ENCODE measurements at regions not wholly inside any gene's neighbourhood (a gene's known extent, or its start where the extent isn't known, plus 50 kb on each side); places are given as distances from the start of the nearest gene placed in this dataset.

GRCh38 chr1:185474440-185475149 lies 157.6 kb upstream of the IVNS1ABP start:
- no peaks in the 10 kb centered on the region for H3K27me3 ChIP-seq
- 81 to 89% (median 82%) methylated on average over 2 of the region's 2 CpGs for WGBS, 3 donors
- TF ChIP-seq POLR2A (IDR thresholded peaks at IDR 0.05) (no peak), EP300 (IDR thresholded peaks at IDR 0.05) (no peak), CTCF (IDR thresholded peaks at IDR 0.05) (no peak)
- no peak overlapping the region for H3K4me3 ChIP-seq
- H3K36me3 ChIP-seq: no peaks in the 10 kb centered on the region
- DNase-seq: no peak
- H3K9me3 ChIP-seq: no peaks in the 10 kb centered on the region
- H3K27ac ChIP-seq: no peak overlapping the region
- intact Hi-C loops (cut with DNase I): no loop called here
- no peaks in the 10 kb centered on the region for H3K4me1 ChIP-seq (ENCODE audit: insufficient read depth)

GRCh38 chr1:185473186-185473585 lies 156.1 kb upstream of the IVNS1ABP start:
- 68 to 87% (median 85%) methylated on average over 6 of the region's 6 CpGs for WGBS, 3 donors
- Histone ChIP-seq H3K27ac (no peak overlapping the region), H3K27me3 (no peaks in the 10 kb centered on the region), H3K36me3 (no peaks in the 10 kb centered on the region), H3K9me3 (no peaks in the 10 kb centered on the region), H3K4me1 (ENCODE audit: insufficient read depth) (no peaks in the 10 kb centered on the region), H3K4me3 (no peak overlapping the region)
- TF ChIP-seq POLR2A (IDR thresholded peaks at IDR 0.05) (no peak), EP300 (IDR thresholded peaks at IDR 0.05) (no peak), CTCF (IDR thresholded peaks at IDR 0.05) (no peak)
- intact Hi-C loops (cut with DNase I): no loop called here
- DNase-seq: no peak

- no peak for TF ChIP-seq CTCF (IDR thresholded peaks at IDR 0.05)
- no peak for TF ChIP-seq POLR2A (IDR thresholded peaks at IDR 0.05)
- no peak for TF ChIP-seq EP300 (IDR thresholded peaks at IDR 0.05)
- WGBS, 3 donors: 95 to 100% (median 100%) methylated on average over 1 of the region's 1 CpG
- intact Hi-C loops (cut with DNase I): no loop called here
- no peaks in the 10 kb centered on the region for H3K36me3 ChIP-seq
- no peak overlapping the region for H3K27ac ChIP-seq
- H3K27me3 ChIP-seq: no peaks in the 10 kb centered on the region
- peaks cover 2% of the 10 kb centered on the region for H3K4me1 ChIP-seq (ENCODE audit: insufficient read depth)
- no peaks in the 10 kb centered on the region for H3K9me3 ChIP-seq
- H3K4me3 ChIP-seq: no peak overlapping the region
- DNase-seq: no peak
These were observed 151.6 kb upstream of the IVNS1ABP start for GRCh38 chr1:185468626-185469025.

- DNase-seq: no peak
- TF ChIP-seq EP300 (IDR thresholded peaks at IDR 0.05) (no peak), CTCF (IDR thresholded peaks at IDR 0.05) (no peak), POLR2A (IDR thresholded peaks at IDR 0.05) (no peak)
- H3K36me3 ChIP-seq: no peaks in the 10 kb centered on the region
- no peak overlapping the region for H3K27ac ChIP-seq
- 91 to 95% (median 93%) methylated on average over 7 of the region's 7 CpGs for WGBS, 3 donors
- H3K9me3 ChIP-seq: no peaks in the 10 kb centered on the region
- H3K4me3 ChIP-seq: no peak overlapping the region
- no peaks in the 10 kb centered on the region for H3K27me3 ChIP-seq
- intact Hi-C loops (cut with DNase I): no loop called here
- peaks cover 2% of the 10 kb centered on the region for H3K4me1 ChIP-seq (ENCODE audit: insufficient read depth)
These were observed 150.1 kb upstream of the IVNS1ABP start for GRCh38 chr1:185467122-185467521.
